ENCODE measurements at regions not wholly inside any gene's neighbourhood (a gene's known extent, or its start where the extent isn't known, plus 50 kb on each side); places are given as distances from the start of the nearest gene placed in this dataset.

DNA sequence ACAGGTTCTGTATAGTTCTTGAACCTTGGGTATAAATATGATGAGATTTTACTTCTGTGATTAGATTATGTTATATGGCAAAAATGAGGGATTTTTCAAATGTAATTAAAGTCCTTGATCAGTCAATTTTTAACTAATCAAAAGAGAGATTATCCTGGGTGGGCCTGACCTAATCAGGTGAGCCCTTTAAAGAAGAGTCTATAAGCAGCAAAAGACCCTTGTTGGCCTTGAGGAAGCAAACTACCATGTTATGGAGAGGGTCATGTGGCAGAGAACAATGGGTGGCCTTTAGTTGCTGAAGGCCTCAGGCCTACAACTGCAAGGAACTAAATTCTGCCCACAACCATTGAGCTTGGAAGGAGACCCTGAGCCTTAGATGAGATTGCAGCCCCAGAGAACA, 102.5 kb upstream of the RIPOR2 start:
- Histone ChIP-seq H3K9me3 (no peaks in the 10 kb centered on the region), H3K36me3 (ENCODE audit: low read depth) (no peaks in the 10 kb centered on the region), H3K4me3 (no peak overlapping the region), H3K4me1 (ENCODE audit: low read depth) (no peaks in the 10 kb centered on the region)
- TF ChIP-seq, protein P1, sequence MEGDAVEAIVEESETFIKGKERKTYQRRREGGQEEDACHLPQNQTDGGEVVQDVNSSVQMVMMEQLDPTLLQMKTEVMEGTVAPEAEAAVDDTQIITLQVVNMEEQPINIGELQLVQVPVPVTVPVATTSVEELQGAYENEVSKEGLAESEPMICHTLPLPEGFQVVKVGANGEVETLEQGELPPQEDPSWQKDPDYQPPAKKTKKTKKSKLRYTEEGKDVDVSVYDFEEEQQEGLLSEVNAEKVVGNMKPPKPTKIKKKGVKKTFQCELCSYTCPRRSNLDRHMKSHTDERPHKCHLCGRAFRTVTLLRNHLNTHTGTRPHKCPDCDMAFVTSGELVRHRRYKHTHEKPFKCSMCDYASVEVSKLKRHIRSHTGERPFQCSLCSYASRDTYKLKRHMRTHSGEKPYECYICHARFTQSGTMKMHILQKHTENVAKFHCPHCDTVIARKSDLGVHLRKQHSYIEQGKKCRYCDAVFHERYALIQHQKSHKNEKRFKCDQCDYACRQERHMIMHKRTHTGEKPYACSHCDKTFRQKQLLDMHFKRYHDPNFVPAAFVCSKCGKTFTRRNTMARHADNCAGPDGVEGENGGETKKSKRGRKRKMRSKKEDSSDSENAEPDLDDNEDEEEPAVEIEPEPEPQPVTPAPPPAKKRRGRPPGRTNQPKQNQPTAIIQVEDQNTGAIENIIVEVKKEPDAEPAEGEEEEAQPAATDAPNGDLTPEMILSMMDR (IDR thresholded peaks at IDR 0.05): no peak
- intact Hi-C loops (cut with DNase I, micrococcal nuclease): no loop called here
- no peak for ATAC-seq
- no peak for DNase-seq

DNA sequence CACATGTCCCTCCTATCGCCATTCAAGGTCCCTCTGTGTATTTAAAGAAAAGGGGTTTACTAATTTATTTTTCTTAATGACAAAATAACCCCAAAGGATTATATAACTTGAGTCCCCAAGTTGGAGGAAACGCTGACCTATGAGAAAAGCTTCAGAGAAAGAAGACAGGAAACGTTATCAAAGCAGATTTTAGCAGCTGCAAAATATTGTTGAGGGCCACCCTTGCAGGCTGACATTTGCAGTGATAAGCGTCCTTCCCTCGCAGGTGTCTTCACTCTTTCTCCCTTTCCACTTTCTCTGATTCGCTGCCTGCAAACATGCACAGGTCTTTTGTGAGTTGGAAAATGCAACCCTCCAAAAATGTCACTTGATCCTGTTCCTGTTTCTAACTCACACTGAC, 103.2 kb upstream of the RIPOR2 start:
- no peak overlapping the region for H3K4me3 ChIP-seq
- DNase-seq: no peak
- H3K9me3 ChIP-seq: no peaks in the 10 kb centered on the region
- intact Hi-C loops (cut with DNase I, micrococcal nuclease): no loop called here
- ATAC-seq: no peak
- H3K36me3 ChIP-seq (ENCODE audit: low read depth): no peaks in the 10 kb centered on the region
- no peaks in the 10 kb centered on the region for H3K4me1 ChIP-seq (ENCODE audit: low read depth)
- TF ChIP-seq, protein P1 (IDR thresholded peaks at IDR 0.05): no peak

DNA sequence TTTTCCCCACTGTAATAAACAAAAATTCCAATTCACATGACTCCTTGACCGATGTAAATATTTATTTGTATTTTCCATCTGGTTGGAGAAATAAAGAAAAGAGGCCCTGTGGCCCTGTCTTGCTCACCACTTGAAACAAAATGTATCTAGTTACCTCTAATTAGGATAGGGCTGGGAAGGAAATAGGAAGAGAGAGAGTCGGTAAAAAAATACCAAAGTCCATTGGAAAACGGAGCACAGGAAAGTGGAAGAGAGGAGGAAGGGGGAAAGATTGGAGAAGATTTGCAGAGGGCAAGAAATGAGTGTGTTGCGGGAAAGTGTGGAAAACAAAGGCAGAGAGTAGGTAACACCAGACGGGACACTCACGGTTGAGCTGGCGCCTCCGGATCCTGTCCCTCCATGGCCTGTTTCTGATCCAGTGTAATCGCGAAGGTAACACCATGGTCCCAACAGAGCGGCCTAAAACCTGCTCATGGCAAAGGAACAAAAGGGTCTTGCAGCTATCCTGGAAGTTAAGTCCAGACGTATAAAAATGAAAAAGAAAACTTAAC, 105.8 kb upstream of the RIPOR2 start:
- no peaks in the 10 kb centered on the region for H3K9me3 ChIP-seq
- TF ChIP-seq, protein P1 (IDR thresholded peaks at IDR 0.05): no peak
- intact Hi-C loops (cut with DNase I, micrococcal nuclease): no loop called here
- H3K36me3 ChIP-seq (ENCODE audit: low read depth): no peaks in the 10 kb centered on the region
- H3K4me1 ChIP-seq (ENCODE audit: low read depth): no peaks in the 10 kb centered on the region
- DNase-seq (no peak), ATAC-seq (peak; percentile 35)
- no peak overlapping the region for H3K4me3 ChIP-seq

DNA sequence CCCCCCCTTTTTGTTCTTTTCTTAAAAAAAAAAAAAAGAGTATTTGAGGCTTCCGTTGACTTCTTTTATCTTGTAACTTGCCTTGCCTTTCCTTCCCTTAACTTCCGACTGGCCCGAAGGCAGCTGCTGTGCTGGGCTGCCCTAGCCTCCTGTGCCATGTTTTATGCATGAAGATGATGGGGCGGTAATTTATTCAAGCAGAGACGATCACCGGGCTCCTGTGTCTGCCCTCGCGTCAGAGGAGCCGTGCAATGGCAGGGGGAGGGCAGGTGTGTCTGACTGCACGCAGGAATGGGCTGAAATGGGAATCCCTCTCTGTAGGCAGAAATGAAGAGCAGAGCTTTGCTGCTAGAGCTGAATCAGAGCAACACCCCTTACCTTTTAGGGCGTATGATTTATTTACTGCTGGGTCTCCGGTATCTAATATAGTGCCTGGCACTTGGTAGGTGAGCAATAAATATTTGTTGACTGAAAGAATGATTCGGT, 106.3 kb upstream of the RIPOR2 start:
- TF ChIP-seq, protein P1 (IDR thresholded peaks at IDR 0.05): no peak
- Histone ChIP-seq H3K4me1 (ENCODE audit: low read depth) (no peaks in the 10 kb centered on the region), H3K9me3 (no peaks in the 10 kb centered on the region), H3K36me3 (ENCODE audit: low read depth) (no peaks in the 10 kb centered on the region), H3K4me3 (no peak overlapping the region)
- ATAC-seq (peak; percentile 69), DNase-seq (peak in 1 of 3 donors; percentile 19)
- intact Hi-C loops (cut with DNase I, micrococcal nuclease): no loop called here

DNA sequence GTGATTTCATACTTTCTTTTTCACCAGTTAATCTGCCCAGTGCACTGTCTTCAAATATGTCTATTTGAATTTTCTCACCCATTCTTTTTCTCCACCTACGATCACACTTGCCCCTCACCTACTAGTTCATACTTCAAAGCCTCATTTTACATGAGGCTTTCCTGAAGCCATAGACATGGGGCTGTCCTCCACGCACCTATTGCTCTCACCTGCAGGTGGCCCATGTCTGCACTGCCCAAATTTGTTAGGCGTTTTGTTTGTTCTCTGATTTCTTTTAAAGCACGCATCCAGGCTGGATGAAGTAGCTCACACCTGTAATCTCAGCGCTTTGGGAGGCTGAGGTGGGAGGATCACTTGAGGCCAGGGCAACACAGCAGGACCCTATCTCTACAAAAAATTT, 106.8 kb upstream of the RIPOR2 start:
- intact Hi-C loops (cut with DNase I, micrococcal nuclease): no loop called here
- Histone ChIP-seq H3K4me1 (ENCODE audit: low read depth) (no peaks in the 10 kb centered on the region), H3K36me3 (ENCODE audit: low read depth) (no peaks in the 10 kb centered on the region), H3K9me3 (no peaks in the 10 kb centered on the region), H3K4me3 (no peak overlapping the region)
- ATAC-seq (peak; percentile 69), DNase-seq (no peak)
- TF ChIP-seq, protein P1 (IDR thresholded peaks at IDR 0.05): no peak

All from mucosa of descending colon (tissue), 3 donors.